Thoracic aorta (tissue), 2 donors: ENCODE measurements at regions not wholly inside any gene's neighbourhood (a gene's known extent, or its start where the extent isn't known, plus 50 kb on each side); places are given as distances from the start of the nearest gene placed in this dataset.

Experiments used
- ATAC-seq: fragments of 150-250 bp; one replicate; pipeline ENCODE4 v1.8.0; 2017; ENCODE audit warnings: low read depth; ENCODE audit not compliant: insufficient number of reproducible peaks, low FRiP score
- DNase-seq: peaks from one replicate; pipeline ENCODE4 v3.0.0-alpha.2; 2020; ENCODE audit warnings: low spot score
- H3K27ac ChIP-seq, 2 donors: fragments of 200-600 bp; sonication (generic); 1 replicate in 1 of 2; 2 replicates in 1 of 2; pipeline ENCODE4 v1.5.1; 2016; ENCODE audit warnings: mild to moderate bottlenecking in 2 of 2, moderate library complexity in 2 of 2
- H3K27me3 ChIP-seq: fragments of 200-600 bp; sonication (generic); replicated peaks from 2 replicates; pipeline ENCODE4 v1.6.0; 2016; ENCODE audit warnings: mild to moderate bottlenecking; ENCODE audit not compliant: insufficient read depth
- H3K36me3 ChIP-seq: fragments of 200-600 bp; sonication (generic); one replicate; pipeline ENCODE4 v1.5.1; 2016
- H3K4me1 ChIP-seq, 2 donors: fragments of 200-600 bp; sonication (generic); 1 replicate in 1 of 2; 2 replicates in 1 of 2; pipeline versions ENCODE4 v1.5.1 to v1.6.0; 2016; ENCODE audit warnings: low read depth in 2 of 2, mild to moderate bottlenecking in 1 of 2; ENCODE audit not compliant: control insufficient read depth in 1 of 2
- H3K4me3 ChIP-seq: fragments of 200-600 bp; sonication (generic); 2 replicates; pipeline ENCODE4 v1.5.1; 2016; ENCODE audit warnings: mild to moderate bottlenecking
- H3K9me3 ChIP-seq: fragments of 200-600 bp; sonication (generic); 2 replicates; pipeline ENCODE4 v1.5.1; 2016
- TF ChIP-seq, protein P1 (sequence below): fragments of 200-600 bp; sonication (generic); IDR thresholded peaks from one replicate; pipeline ENCODE4 v1.5.1; 2019; ENCODE audit warnings: antibody characterized with exemption

DNA sequence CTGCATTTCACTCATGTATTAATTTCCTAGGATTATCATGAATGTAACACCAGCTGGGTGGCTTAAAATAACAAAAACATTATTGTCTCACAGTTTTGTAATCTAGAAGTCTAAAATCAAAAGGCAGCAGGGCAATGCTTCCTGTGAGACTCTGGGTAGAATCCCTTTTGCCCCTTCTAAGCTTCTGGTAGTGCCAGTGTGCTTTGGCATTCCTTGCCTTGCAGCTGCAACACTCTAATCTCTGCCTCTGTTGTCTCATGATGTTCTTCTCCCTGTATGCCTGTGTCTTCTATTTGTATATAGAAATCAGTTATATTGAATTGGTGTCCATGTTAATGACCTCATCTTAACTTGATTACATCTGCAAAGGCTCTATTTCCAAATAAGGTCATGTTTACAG lies 1117.3 kb downstream of the PCDH18 start:
- no peak overlapping the region for H3K27ac ChIP-seq
- H3K4me1 ChIP-seq = no peaks in the 10 kb centered on the region
- ATAC-seq (no peak), DNase-seq (no peak)
- no peaks in the 10 kb centered on the region for H3K27me3 ChIP-seq
- no peak overlapping the region for H3K4me3 ChIP-seq
- TF ChIP-seq, protein P1, sequence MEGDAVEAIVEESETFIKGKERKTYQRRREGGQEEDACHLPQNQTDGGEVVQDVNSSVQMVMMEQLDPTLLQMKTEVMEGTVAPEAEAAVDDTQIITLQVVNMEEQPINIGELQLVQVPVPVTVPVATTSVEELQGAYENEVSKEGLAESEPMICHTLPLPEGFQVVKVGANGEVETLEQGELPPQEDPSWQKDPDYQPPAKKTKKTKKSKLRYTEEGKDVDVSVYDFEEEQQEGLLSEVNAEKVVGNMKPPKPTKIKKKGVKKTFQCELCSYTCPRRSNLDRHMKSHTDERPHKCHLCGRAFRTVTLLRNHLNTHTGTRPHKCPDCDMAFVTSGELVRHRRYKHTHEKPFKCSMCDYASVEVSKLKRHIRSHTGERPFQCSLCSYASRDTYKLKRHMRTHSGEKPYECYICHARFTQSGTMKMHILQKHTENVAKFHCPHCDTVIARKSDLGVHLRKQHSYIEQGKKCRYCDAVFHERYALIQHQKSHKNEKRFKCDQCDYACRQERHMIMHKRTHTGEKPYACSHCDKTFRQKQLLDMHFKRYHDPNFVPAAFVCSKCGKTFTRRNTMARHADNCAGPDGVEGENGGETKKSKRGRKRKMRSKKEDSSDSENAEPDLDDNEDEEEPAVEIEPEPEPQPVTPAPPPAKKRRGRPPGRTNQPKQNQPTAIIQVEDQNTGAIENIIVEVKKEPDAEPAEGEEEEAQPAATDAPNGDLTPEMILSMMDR = no peak
- no peaks in the 10 kb centered on the region for H3K9me3 ChIP-seq
- H3K36me3 ChIP-seq = no peaks in the 10 kb centered on the region

DNA sequence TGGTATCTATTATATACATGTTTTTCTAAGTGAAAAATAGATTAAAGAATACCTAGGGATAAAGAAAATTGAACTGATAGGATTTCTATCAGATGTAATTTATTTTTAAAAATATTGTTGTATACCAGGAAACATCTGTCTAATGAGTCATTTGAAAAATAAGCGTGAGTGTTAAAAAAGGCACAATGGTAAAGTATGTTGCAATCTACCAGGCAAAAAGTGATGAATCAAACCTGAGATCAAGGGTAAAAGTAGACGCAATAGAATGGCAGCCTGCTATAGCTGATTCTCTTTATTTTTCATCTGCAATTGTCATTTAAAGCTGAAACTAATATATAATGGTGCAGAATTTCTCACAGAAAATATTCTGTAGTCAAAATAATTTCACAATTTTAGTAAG lies 1119.6 kb downstream of the PCDH18 start:
- H3K36me3 ChIP-seq = no peaks in the 10 kb centered on the region
- H3K27ac ChIP-seq = no peak overlapping the region
- DNase-seq (no peak), ATAC-seq (no peak)
- H3K9me3 ChIP-seq = no peaks in the 10 kb centered on the region
- TF ChIP-seq, protein P1 = no peak
- H3K4me3 ChIP-seq = no peak overlapping the region
- no peaks in the 10 kb centered on the region for H3K27me3 ChIP-seq
- no peaks in the 10 kb centered on the region for H3K4me1 ChIP-seq

DNA sequence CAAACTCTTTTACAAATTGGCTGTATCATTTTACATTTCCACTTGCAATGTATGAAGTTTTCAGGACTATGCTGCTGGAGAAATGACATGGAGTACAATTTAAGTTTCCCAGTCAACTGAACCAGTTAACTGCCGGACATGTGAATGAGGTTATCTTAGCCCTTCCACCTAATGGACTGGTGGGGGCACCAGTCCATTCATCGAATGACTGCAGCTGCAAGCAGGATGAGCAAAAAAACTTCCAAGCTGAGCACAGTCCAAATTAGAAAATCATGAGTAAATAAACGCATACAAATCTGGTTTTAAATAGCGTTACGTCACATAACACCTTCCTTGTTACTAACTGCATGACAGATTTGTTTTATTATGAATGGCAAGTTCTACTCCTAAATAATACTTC lies 1131.5 kb downstream of the PCDH18 start:
- Histone ChIP-seq H3K36me3 (no peaks in the 10 kb centered on the region), H3K9me3 (no peaks in the 10 kb centered on the region), H3K27ac (no peak overlapping the region), H3K4me1 (no peaks in the 10 kb centered on the region), H3K27me3 (no peaks in the 10 kb centered on the region), H3K4me3 (no peak overlapping the region)
- TF ChIP-seq, protein P1 = no peak
- ATAC-seq (no peak), DNase-seq (no peak)

DNA sequence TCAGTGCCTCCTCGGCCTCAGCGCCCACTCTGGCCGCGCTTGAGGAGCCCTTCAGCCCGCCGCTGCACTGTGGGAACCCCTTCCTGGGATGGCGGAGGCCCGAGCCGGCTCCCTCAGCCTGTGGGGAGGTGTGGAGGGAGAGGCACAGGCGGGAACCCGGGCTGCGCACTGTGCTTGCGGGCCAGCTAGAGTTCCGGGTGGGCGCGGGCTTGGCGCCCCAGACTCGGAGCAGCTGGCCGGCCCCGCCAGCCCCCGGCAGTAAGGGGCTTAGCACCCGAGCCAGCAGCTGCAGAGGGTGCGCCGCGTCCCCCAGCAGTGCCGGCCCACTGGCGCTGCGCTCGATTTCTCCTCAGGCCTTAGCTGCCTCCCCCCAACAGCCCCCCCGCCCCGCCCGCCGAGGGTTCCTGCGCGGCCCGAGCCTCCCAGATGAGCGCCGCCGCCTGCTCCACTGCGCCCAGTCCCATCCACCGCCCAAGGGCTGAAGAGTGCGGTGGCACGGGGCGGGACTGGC lies 1137.0 kb downstream of the PCDH18 start:
- no peaks in the 10 kb centered on the region for H3K27me3 ChIP-seq
- H3K9me3 ChIP-seq = no peaks in the 10 kb centered on the region
- no peak for DNase-seq
- TF ChIP-seq, protein P1 = no peak
- H3K27ac ChIP-seq = no peak overlapping the region
- ATAC-seq = no peak
- no peaks in the 10 kb centered on the region for H3K36me3 ChIP-seq
- H3K4me3 ChIP-seq = no peak overlapping the region
- no peaks in the 10 kb centered on the region for H3K4me1 ChIP-seq

GRCh38 chr4:136392576-136392975 lies 1139.7 kb downstream of the PCDH18 start:
- H3K27ac ChIP-seq = no peak overlapping the region
- H3K4me3 ChIP-seq = no peak overlapping the region
- no peaks in the 10 kb centered on the region for H3K27me3 ChIP-seq
- H3K36me3 ChIP-seq = no peaks in the 10 kb centered on the region
- TF ChIP-seq, protein P1 = no peak
- H3K9me3 ChIP-seq = no peaks in the 10 kb centered on the region
- DNase-seq (no peak), ATAC-seq (no peak)
- H3K4me1 ChIP-seq = no peaks in the 10 kb centered on the region
